ENCODE measurements at regions not wholly inside any gene's neighbourhood (a gene's known extent, or its start where the extent isn't known, plus 50 kb on each side); places are given as distances from the start of the nearest gene placed in this dataset.
A peak's percentile ranks its signal among the peaks of the same experiment; 100 is the strongest.
"Not testable (repeated sequence)": the region's sequence is repeated elsewhere in the genome, so short reads cannot be mapped to it uniquely, and the experiment has no call there.

DNA sequence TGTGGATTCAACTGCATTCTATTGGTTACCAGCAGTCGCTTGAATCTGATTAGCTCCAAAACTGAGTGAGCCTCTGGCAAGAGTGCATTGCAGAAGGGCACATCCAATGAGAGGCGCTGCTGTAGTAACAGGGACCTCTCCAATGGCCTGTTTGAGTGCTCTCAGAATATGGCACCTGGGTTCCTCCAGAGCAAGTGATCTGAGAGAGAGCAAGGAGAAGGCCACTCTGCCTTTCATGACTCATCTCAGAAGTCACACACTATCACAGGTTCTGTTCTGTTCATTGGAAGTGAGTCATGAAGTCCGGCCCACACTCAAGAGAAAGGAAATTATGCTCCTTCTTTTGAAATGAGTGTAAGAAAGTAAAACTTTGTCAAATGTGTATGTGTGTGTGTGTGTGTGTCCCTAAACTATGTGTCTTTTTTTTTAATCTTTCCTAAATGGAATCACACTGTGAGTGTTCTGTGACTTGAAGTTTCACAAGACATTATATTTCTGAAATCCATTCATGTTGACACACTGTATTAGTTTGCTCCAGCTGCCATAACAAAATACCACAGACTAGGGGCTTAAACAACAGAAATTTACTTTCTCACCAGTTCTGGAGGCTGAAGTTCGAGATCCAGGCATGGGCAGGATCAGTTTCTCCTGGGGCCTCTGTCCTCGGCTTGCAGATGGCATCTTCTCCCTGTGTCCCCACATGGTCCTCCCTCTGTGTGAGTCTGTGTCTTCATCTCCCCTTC, 138.3 kb upstream of the CDYL start:
- H3K9me3 Mint-ChIP-seq, result peaks cover 0 to 6% (median 0%) of the 10 kb centered on the region in 7 donors
- ATAC-seq (ENCODE audit: low read depth in 2 of 2) (no peak), DNase-seq (peak in 1 of 3 donors; percentile 41)
- no peaks in the 10 kb centered on the region for H3K4me1 Mint-ChIP-seq
- H3K27me3 Mint-ChIP-seq, result peaks cover 10% of the 10 kb centered on the region
- no peaks in the 10 kb centered on the region for H3K36me3 Mint-ChIP-seq
- no peaks in the 10 kb centered on the region for H3K4me1 ChIP-seq (ENCODE audit: control insufficient read depth, insufficient read depth, low read length, poor library complexity, severe bottlenecking)
- H3K27ac ChIP-seq (ENCODE audit: insufficient read depth, low read length, poor library complexity, severe bottlenecking), result no peak overlapping the region
- no peak overlapping the region for H3K4me3 Mint-ChIP-seq
- H3K36me3 ChIP-seq (ENCODE audit: control insufficient read depth, insufficient read depth, low read length), result no peaks in the 10 kb centered on the region
- H3K27me3 ChIP-seq (ENCODE audit: control insufficient read depth, insufficient read depth, low read length), result peaks cover 2% of the 10 kb centered on the region
- H3K9me3 ChIP-seq (ENCODE audit: control insufficient read depth in 2 of 2, low read length in 2 of 2), result no peaks in the 10 kb centered on the region
- no peak overlapping the region for H3K4me3 ChIP-seq (ENCODE audit: low read depth, low read length)
- no peak overlapping the region for H3K27ac Mint-ChIP-seq

DNA sequence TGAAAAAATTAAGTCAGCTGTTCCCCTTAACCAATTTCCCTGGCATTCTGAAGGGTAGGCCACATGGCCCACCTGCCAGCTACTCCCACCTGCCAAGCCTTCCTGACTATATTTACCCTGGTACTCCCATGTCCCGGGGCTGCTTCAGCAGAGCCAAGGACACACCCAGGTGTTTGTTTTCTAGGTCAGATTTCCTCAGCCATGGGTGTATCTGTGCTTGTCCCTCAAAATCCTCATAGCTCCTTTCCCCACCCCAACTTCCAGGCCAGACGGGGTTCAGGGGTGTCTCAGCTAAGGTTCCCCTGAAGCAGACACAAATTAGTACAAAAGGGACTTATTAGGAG, 139.4 kb upstream of the CDYL start:
- Histone ChIP-seq H3K27ac (ENCODE audit: insufficient read depth, low read length, poor library complexity, severe bottlenecking) (no peak overlapping the region), H3K27me3 (ENCODE audit: control insufficient read depth, insufficient read depth, low read length) (peaks cover under 1% of the 10 kb centered on the region), H3K4me1 (ENCODE audit: control insufficient read depth, insufficient read depth, low read length, poor library complexity, severe bottlenecking) (no peaks in the 10 kb centered on the region), H3K36me3 (ENCODE audit: control insufficient read depth, insufficient read depth, low read length) (no peaks in the 10 kb centered on the region), H3K4me3 (ENCODE audit: low read depth, low read length) (no peak overlapping the region), H3K9me3 (ENCODE audit: control insufficient read depth in 2 of 2, low read length in 2 of 2) (no peaks in the 10 kb centered on the region)
- Mint-ChIP-seq H3K9me3 (peaks cover 0 to 9% (median 0%) of the 10 kb centered on the region in 7 donors), H3K4me3 (no peak overlapping the region), H3K27ac (no peak overlapping the region), H3K4me1 (no peaks in the 10 kb centered on the region), H3K36me3 (no peaks in the 10 kb centered on the region), H3K27me3 (peaks cover 6% of the 10 kb centered on the region)
- DNase-seq (no peak), ATAC-seq (ENCODE audit: low read depth in 2 of 2) (no peak)

GRCh38 chr6:4636191-4636880, 139.9 kb upstream of the CDYL start:
- Histone ChIP-seq H3K36me3 (ENCODE audit: control insufficient read depth, insufficient read depth, low read length) (no peaks in the 10 kb centered on the region), H3K27ac (ENCODE audit: insufficient read depth, low read length, poor library complexity, severe bottlenecking) (no peak overlapping the region), H3K27me3 (ENCODE audit: control insufficient read depth, insufficient read depth, low read length) (no peaks in the 10 kb centered on the region), H3K4me3 (ENCODE audit: low read depth, low read length) (no peak overlapping the region), H3K4me1 (ENCODE audit: control insufficient read depth, insufficient read depth, low read length, poor library complexity, severe bottlenecking) (no peaks in the 10 kb centered on the region), H3K9me3 (ENCODE audit: control insufficient read depth in 2 of 2, low read length in 2 of 2) (no peaks in the 10 kb centered on the region)
- DNase-seq, result no peak
- Mint-ChIP-seq H3K4me1 (no peaks in the 10 kb centered on the region), H3K27me3 (peaks cover 2% of the 10 kb centered on the region), H3K27ac (no peak overlapping the region), H3K36me3 (no peaks in the 10 kb centered on the region), H3K9me3 (peaks cover 0 to 9% (median 0%) of the 10 kb centered on the region in 7 donors), H3K4me3 (no peak overlapping the region)
- no peak for ATAC-seq (ENCODE audit: low read depth in 2 of 2)

- DNase-seq (no peak), ATAC-seq (ENCODE audit: low read depth in 2 of 2) (no peak)
- Histone ChIP-seq H3K27me3 (ENCODE audit: control insufficient read depth, insufficient read depth, low read length) (no peaks in the 10 kb centered on the region), H3K4me3 (ENCODE audit: low read depth, low read length) (no peak overlapping the region), H3K36me3 (ENCODE audit: control insufficient read depth, insufficient read depth, low read length) (no peaks in the 10 kb centered on the region), H3K27ac (ENCODE audit: insufficient read depth, low read length, poor library complexity, severe bottlenecking) (no peak overlapping the region), H3K9me3 (ENCODE audit: control insufficient read depth in 2 of 2, low read length in 2 of 2) (peaks cover 0 to under 1% of the 10 kb centered on the region in 2 experiments), H3K4me1 (ENCODE audit: control insufficient read depth, insufficient read depth, low read length, poor library complexity, severe bottlenecking) (no peaks in the 10 kb centered on the region)
- no peaks in the 10 kb centered on the region for H3K36me3 Mint-ChIP-seq
- no peak overlapping the region for H3K4me3 Mint-ChIP-seq
- no peaks in the 10 kb centered on the region for H3K27me3 Mint-ChIP-seq
- H3K4me1 Mint-ChIP-seq, result no peaks in the 10 kb centered on the region
- peak overlapping the region in 1 of 3 donors; percentile 21 for H3K27ac Mint-ChIP-seq
- peaks cover 0 to 10% (median 0%) of the 10 kb centered on the region in 7 donors for H3K9me3 Mint-ChIP-seq
These were observed 140.5 kb upstream of the CDYL start for GRCh38 chr6:4635666-4636065.

- Histone ChIP-seq H3K36me3 (ENCODE audit: control insufficient read depth, insufficient read depth, low read length) (no peaks in the 10 kb centered on the region), H3K4me1 (ENCODE audit: control insufficient read depth, insufficient read depth, low read length, poor library complexity, severe bottlenecking) (no peaks in the 10 kb centered on the region), H3K27me3 (ENCODE audit: control insufficient read depth, insufficient read depth, low read length) (no peaks in the 10 kb centered on the region), H3K27ac (ENCODE audit: insufficient read depth, low read length, poor library complexity, severe bottlenecking) (no peak overlapping the region), H3K9me3 (ENCODE audit: control insufficient read depth in 2 of 2, low read length in 2 of 2) (peaks cover 5 to 16% of the 10 kb centered on the region in 2 experiments), H3K4me3 (ENCODE audit: low read depth, low read length) (no peak overlapping the region)
- no peak overlapping the region for H3K4me3 Mint-ChIP-seq
- H3K9me3 Mint-ChIP-seq, result peaks cover 0 to 13% (median 6%) of the 10 kb centered on the region in 7 donors
- H3K27me3 Mint-ChIP-seq, result no peaks in the 10 kb centered on the region
- no peaks in the 10 kb centered on the region for H3K36me3 Mint-ChIP-seq
- H3K4me1 Mint-ChIP-seq, result no peaks in the 10 kb centered on the region
- DNase-seq (no peak), ATAC-seq (ENCODE audit: low read depth in 2 of 2) (no peak)
- H3K27ac Mint-ChIP-seq, result no peak overlapping the region
These were observed 143.8 kb upstream of the CDYL start for GRCh38 chr6:4632421-4632820.

DNA sequence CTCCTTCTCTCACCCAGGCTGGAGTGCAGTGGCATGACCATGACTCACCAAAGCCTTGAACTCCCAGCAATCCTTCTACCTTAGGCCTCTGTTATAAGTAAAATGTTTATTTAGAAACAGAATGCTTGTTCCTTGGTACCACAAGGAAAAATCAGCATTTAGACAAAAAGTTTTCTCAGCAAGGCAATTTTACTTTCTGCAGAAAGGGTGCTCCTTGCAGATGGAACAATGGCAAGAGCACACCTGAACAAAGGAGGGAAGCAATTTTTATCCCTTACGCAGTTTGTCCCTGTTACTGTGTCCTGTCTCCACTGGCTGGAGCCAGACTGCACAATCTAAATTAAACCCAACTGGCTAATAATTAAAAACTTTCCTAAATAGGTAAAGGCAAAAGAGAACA, 146.4 kb upstream of the CDYL start:
- H3K4me3 ChIP-seq (ENCODE audit: low read depth, low read length); ATAC-seq (ENCODE audit: low read depth in 2 of 2): not testable (repeated sequence)

GRCh38 chr6:4625557-4625956, 150.6 kb upstream of the CDYL start:
- no peaks in the 10 kb centered on the region for H3K36me3 Mint-ChIP-seq
- no peak overlapping the region for H3K27ac ChIP-seq (ENCODE audit: insufficient read depth, low read length, poor library complexity, severe bottlenecking)
- no peak overlapping the region for H3K4me3 Mint-ChIP-seq
- peaks cover 0 to 13% (median 2%) of the 10 kb centered on the region in 7 donors for H3K9me3 Mint-ChIP-seq
- H3K27me3 Mint-ChIP-seq, result no peaks in the 10 kb centered on the region
- H3K27ac Mint-ChIP-seq, result no peak overlapping the region
- H3K27me3 ChIP-seq (ENCODE audit: control insufficient read depth, insufficient read depth, low read length), result no peaks in the 10 kb centered on the region
- no peak overlapping the region for H3K4me3 ChIP-seq (ENCODE audit: low read depth, low read length)
- no peaks in the 10 kb centered on the region for H3K36me3 ChIP-seq (ENCODE audit: control insufficient read depth, insufficient read depth, low read length)
- no peak for DNase-seq
- no peaks in the 10 kb centered on the region for H3K4me1 Mint-ChIP-seq
- no peaks in the 10 kb centered on the region for H3K4me1 ChIP-seq (ENCODE audit: control insufficient read depth, insufficient read depth, low read length, poor library complexity, severe bottlenecking)
- no peak for ATAC-seq (ENCODE audit: low read depth in 2 of 2)
- H3K9me3 ChIP-seq (ENCODE audit: control insufficient read depth in 2 of 2, low read length in 2 of 2), result peaks cover 5 to 15% of the 10 kb centered on the region in 2 experiments

More for the DNA sequence above, 146.4 kb upstream of the CDYL start:
- H3K27ac ChIP-seq (ENCODE audit: insufficient read depth, low read length, poor library complexity, severe bottlenecking); H3K27me3 ChIP-seq (ENCODE audit: control insufficient read depth, insufficient read depth, low read length); H3K36me3 Mint-ChIP-seq; H3K27ac Mint-ChIP-seq; H3K4me1 ChIP-seq (ENCODE audit: control insufficient read depth, insufficient read depth, low read length, poor library complexity, severe bottlenecking); H3K36me3 ChIP-seq (ENCODE audit: control insufficient read depth, insufficient read depth, low read length); H3K4me3 Mint-ChIP-seq; H3K4me1 Mint-ChIP-seq; DNase-seq; H3K27me3 Mint-ChIP-seq: not testable (repeated sequence)
- H3K9me3 ChIP-seq (ENCODE audit: control insufficient read depth in 2 of 2, low read length in 2 of 2), result peaks cover 5 to 16% of the 10 kb centered on the region in 2 experiments
- peaks cover 0 to 13% (median 6%) of the 10 kb centered on the region in 7 donors for H3K9me3 Mint-ChIP-seq

- H3K4me1 ChIP-seq (ENCODE audit: control insufficient read depth, insufficient read depth, low read length, poor library complexity, severe bottlenecking), result no peaks in the 10 kb centered on the region
- Mint-ChIP-seq H3K9me3 (peaks cover 0 to 11% (median 2%) of the 10 kb centered on the region in 7 donors), H3K27ac (no peak overlapping the region), H3K4me1 (no peaks in the 10 kb centered on the region), H3K36me3 (no peaks in the 10 kb centered on the region), H3K4me3 (no peak overlapping the region), H3K27me3 (no peaks in the 10 kb centered on the region)
- H3K36me3 ChIP-seq (ENCODE audit: control insufficient read depth, insufficient read depth, low read length), result no peaks in the 10 kb centered on the region
- no peak overlapping the region for H3K4me3 ChIP-seq (ENCODE audit: low read depth, low read length)
- ATAC-seq (ENCODE audit: low read depth in 2 of 2) (no peak), DNase-seq (no peak)
- peaks cover 5 to 11% of the 10 kb centered on the region in 2 experiments for H3K9me3 ChIP-seq (ENCODE audit: control insufficient read depth in 2 of 2, low read length in 2 of 2)
- H3K27me3 ChIP-seq (ENCODE audit: control insufficient read depth, insufficient read depth, low read length), result no peaks in the 10 kb centered on the region
- no peak overlapping the region for H3K27ac ChIP-seq (ENCODE audit: insufficient read depth, low read length, poor library complexity, severe bottlenecking)
These were observed 151.5 kb upstream of the CDYL start for GRCh38 chr6:4624726-4625125.
